Lung (tissue), 11 donors: ENCODE measurements at regions not wholly inside any gene's neighbourhood (a gene's known extent, or its start where the extent isn't known, plus 50 kb on each side); places are given as distances from the start of the nearest gene placed in this dataset.
A peak's percentile ranks its signal among the peaks of the same experiment; 100 is the strongest.

Experiments used
- ATAC-seq: fragments of 200-7000 bp; cut with Tn5 transposase; one replicate; pipeline ENCODE4 v1.9.1; 2020; ENCODE audit warnings: moderate number of reproducible peaks; ENCODE audit not compliant: insufficient read depth, low FRiP score
- DNase-seq, 3 donors: peaks; one replicate each; pipeline ENCODE4 v3.0.0-alpha.2; 2013 to 2017
- H3K27ac ChIP-seq, 2 donors: one replicate each; pipeline ENCODE4 v1.5.1; 2013; ENCODE audit warnings: mild to moderate bottlenecking in 2 of 2, moderate library complexity in 2 of 2, control low read depth in 1 of 2, inconsistent platforms in 1 of 2, low read depth in 1 of 2, low read length in 1 of 2
- H3K27me3 ChIP-seq, 3 donors: one replicate each; pipeline ENCODE4 v1.5.1; 2013; ENCODE audit warnings: low read length in 2 of 3; ENCODE audit not compliant: control insufficient read depth in 3 of 3, insufficient read depth in 3 of 3
- H3K36me3 ChIP-seq, 4 donors: one replicate each; pipeline ENCODE4 v1.5.1; 2013; ENCODE audit warnings: low read length in 4 of 4, mild to moderate bottlenecking in 1 of 4, moderate library complexity in 1 of 4; ENCODE audit not compliant: control insufficient read depth in 4 of 4, insufficient read depth in 4 of 4
- H3K4me1 ChIP-seq, 5 donors: one replicate each; pipeline ENCODE4 v1.5.1; 2013; ENCODE audit warnings: low read length in 5 of 5, mild to moderate bottlenecking in 2 of 5, moderate library complexity in 1 of 5; ENCODE audit not compliant: control insufficient read depth in 5 of 5, insufficient read depth in 5 of 5
- H3K4me3 ChIP-seq: one replicate; pipeline ENCODE4 v1.5.1; 2013; ENCODE audit warnings: mild to moderate bottlenecking, control low read depth, moderate library complexity
- H3K9ac ChIP-seq, 2 donors: one replicate each; pipeline ENCODE4 v1.5.1; 2013; ENCODE audit warnings: low read length in 2 of 2, control low read depth in 1 of 2; ENCODE audit not compliant: insufficient read depth in 1 of 2
- H3K9me3 ChIP-seq, 4 donors: one replicate each; pipeline ENCODE4 v1.5.1; 2013; ENCODE audit warnings: low read length in 3 of 4, mild to moderate bottlenecking in 1 of 4, moderate library complexity in 1 of 4; ENCODE audit not compliant: control insufficient read depth in 4 of 4, insufficient read depth in 3 of 4
- CTCF ChIP-seq: IDR thresholded peaks from 2 replicates; pipeline ENCODE4 v1.5.1; 2012; ENCODE audit warnings: mild to moderate bottlenecking; ENCODE audit errors: control extremely low read depth, extremely low read depth
- WGBS, 2 donors: extraction: QIAGEN DNeasy Blood & Tissue Kit; methylation state at CpG; one replicate each; pipeline ENCODE4 v1.1.7; 2013; 5-methylcytosine and 5-hydroxymethylcytosine counted together
- donor health status: control.
- donor health status: control.
- donor health status: Bipolar disorder and iron deficiency.
- donor health status: healthy.
- donor health status: DM: yes; HTN: yes; CAD: no.

- TF ChIP-seq CTCF, result no peak
- H3K4me3 ChIP-seq, result no peak overlapping the region
- 75 to 81% methylated on average over 3 of the region's 3 CpGs for WGBS, 2 donors
- no peak for ATAC-seq
- H3K9me3 ChIP-seq, result no peaks in the 10 kb centered on the region
- H3K9ac ChIP-seq, result no peak overlapping the region
- H3K27ac ChIP-seq, result no peak overlapping the region
- H3K27me3 ChIP-seq, result no peaks in the 10 kb centered on the region
- peak in 1 of 3 donors; percentile 13 for DNase-seq
- H3K36me3 ChIP-seq, result no peaks in the 10 kb centered on the region
- peaks cover 0 to 18% (median 4%) of the 10 kb centered on the region in 5 donors for H3K4me1 ChIP-seq
Observed at GRCh38 chr2:19491796-19492195, 133.4 kb upstream of the OSR1 start.

- no peak overlapping the region for H3K9ac ChIP-seq
- DNase-seq (peak in 2 of 3 donors; percentile 12 to 39), ATAC-seq (no peak)
- peaks cover 0 to 16% (median 4%) of the 10 kb centered on the region in 5 donors for H3K4me1 ChIP-seq
- H3K27me3 ChIP-seq, result no peaks in the 10 kb centered on the region
- H3K4me3 ChIP-seq, result no peak overlapping the region
- WGBS, 2 donors, result 30 to 44% methylated on average over 8 of the region's 8 CpGs
- H3K27ac ChIP-seq, result no peak overlapping the region
- H3K9me3 ChIP-seq, result no peaks in the 10 kb centered on the region
- TF ChIP-seq CTCF, result no peak
- no peaks in the 10 kb centered on the region for H3K36me3 ChIP-seq
Observed at GRCh38 chr2:19490846-19491435, 132.5 kb upstream of the OSR1 start.

GRCh38 chr2:19488009-19488691, 129.7 kb upstream of the OSR1 start:
- Histone ChIP-seq H3K27me3 (no peaks in the 10 kb centered on the region), H3K27ac (no peak overlapping the region), H3K4me1 (peaks cover 0 to 11% (median 4%) of the 10 kb centered on the region in 5 donors), H3K4me3 (no peak overlapping the region), H3K9me3 (no peaks in the 10 kb centered on the region), H3K9ac (no peak overlapping the region), H3K36me3 (no peaks in the 10 kb centered on the region)
- no peak for TF ChIP-seq CTCF
- no peak for ATAC-seq
- WGBS, 2 donors, result 77 to 79% methylated on average over 4 of the region's 4 CpGs
- DNase-seq, result no peak

GRCh38 chr2:19484736-19485135, 126.3 kb upstream of the OSR1 start:
- Histone ChIP-seq H3K36me3 (no peaks in the 10 kb centered on the region), H3K27ac (no peak overlapping the region), H3K4me3 (no peak overlapping the region), H3K9ac (no peak overlapping the region), H3K4me1 (no peaks in the 10 kb centered on the region), H3K27me3 (no peaks in the 10 kb centered on the region), H3K9me3 (no peaks in the 10 kb centered on the region)
- TF ChIP-seq CTCF, result no peak
- DNase-seq (no peak), ATAC-seq (no peak)
- WGBS, 2 donors, result 95 to 100% methylated on average over 1 of the region's 1 CpG
